Cardiac fibroblast (primary cell): ENCODE measurements at regions not wholly inside any gene's neighbourhood (a gene's known extent, or its start where the extent isn't known, plus 50 kb on each side); places are given as distances from the start of the nearest gene placed in this dataset.
A peak's percentile ranks its signal among the peaks of the same experiment; 100 is the strongest.
"Not testable (repeated sequence)": the region's sequence is repeated elsewhere in the genome, so short reads cannot be mapped to it uniquely, and the experiment has no call there.

Experiments used
- DNase-seq, 2 donors: peaks; one replicate each; pipeline versions ENCODE4 v3.0.0 to v3.0.0-alpha.2; 2010; ENCODE audit warnings: low read depth in 2 of 2
- H3K4me3 ChIP-seq, 2 donors: replicated peaks in 1 of 2; 1 replicate in 1 of 2; 2 replicates in 1 of 2; pipeline ENCODE4 v1.5.1; 2011; ENCODE audit warnings: low read depth in 2 of 2, low read length in 2 of 2, mild to moderate bottlenecking in 2 of 2, moderate library complexity in 1 of 2
- CTCF ChIP-seq: IDR thresholded peaks from one replicate; pipeline ENCODE4 v1.5.1; 2011; ENCODE audit warnings: low read depth, mild to moderate bottlenecking, low read length, inconsistent platforms

GRCh38 chr14:57061009-57061711 is 207.5 kb downstream of the EXOC5 start:
- no peak for DNase-seq
- no peak overlapping the region for H3K4me3 ChIP-seq
- TF ChIP-seq CTCF: no peak

GRCh38 chr14:57060276-57060955 is 208.3 kb downstream of the EXOC5 start:
- DNase-seq: peak in 1 of 2 donors; percentile 1
- no peak overlapping the region for H3K4me3 ChIP-seq
- no peak for TF ChIP-seq CTCF

GRCh38 chr14:57058319-57058718 is 210.4 kb downstream of the EXOC5 start:
- no peak for TF ChIP-seq CTCF
- no peak for DNase-seq
- no peak overlapping the region for H3K4me3 ChIP-seq

- no peak overlapping the region for H3K4me3 ChIP-seq
- DNase-seq: no peak
- no peak for TF ChIP-seq CTCF
Observed at GRCh38 chr14:57057803-57058202, 210.9 kb downstream of the EXOC5 start.

- not testable (repeated sequence) for H3K4me3 ChIP-seq, DNase-seq
Observed at GRCh38 chr14:57056522-57056921, 212.2 kb downstream of the EXOC5 start.

- H3K4me3 ChIP-seq: no peak overlapping the region
- TF ChIP-seq CTCF: no peak
- DNase-seq: no peak
Observed at GRCh38 chr14:57052705-57053302, 215.9 kb downstream of the EXOC5 start.

GRCh38 chr14:57051633-57052032 is 217.1 kb downstream of the EXOC5 start:
- DNase-seq: no peak
- no peak overlapping the region for H3K4me3 ChIP-seq
- no peak for TF ChIP-seq CTCF
